ENCODE measurements at regions not wholly inside any gene's neighbourhood (a gene's known extent, or its start where the extent isn't known, plus 50 kb on each side); places are given as distances from the start of the nearest gene placed in this dataset.

GRCh38 chr6:71388856-71389527, 100.4 kb downstream of the OGFRL1 start:
- TF ChIP-seq CTCF (conservative IDR thresholded peaks at IDR 0.05; ENCODE audit: low read length) (no peak), EZH2phosphoT487 (IDR thresholded peaks at IDR 0.05; ENCODE audit: borderline replicate concordance, low read depth, low read length) (no peak)
